OCI-LY7 (cell line): ENCODE measurements at regions not wholly inside any gene's neighbourhood (a gene's known extent, or its start where the extent isn't known, plus 50 kb on each side); places are given as distances from the start of the nearest gene placed in this dataset.

Experiments
- BruUV-seq: library from RNA; stranded (reverse); fragments of 400-500 nt; replicated peaks from 2 replicates; lab custom pipeline; 2021; lab: Mats Ljungman, UMichigan
- CTCF ChIA-PET: fragments of 300-600 bp; sonication (Branson Sonifier 250); formaldehyde crosslinking; loops from one replicate; lab custom pipeline; 2022; ENCODE audit warnings: antibody characterized with exemption; ENCODE audit not compliant: unreplicated experiment; lab: Charles Lee
- POLR2A ChIA-PET: fragments of 300-600 bp; sonication (Branson Sonifier 250); formaldehyde crosslinking; loops from one replicate; lab custom pipeline; 2022; ENCODE audit warnings: antibody characterized with exemption; lab: Charles Lee
- DNase-seq: peaks from one replicate; pipeline ENCODE4 v3.0.0-alpha.2; 2015; ENCODE audit warnings: low spot score
- H2AFZ ChIP-seq: fragments of 200-600 bp; sonication (generic), shearing (Covaris generic); 2 replicates; pipeline ENCODE4 v1.6.1; 2014; ENCODE audit warnings: mild to moderate bottlenecking, antibody characterized with exemption, low read length, moderate library complexity
- H3K27ac ChIP-seq: fragments of 200-600 bp; sonication (generic); 2 replicates; pipeline ENCODE4 v1.5.1; 2014; ENCODE audit warnings: mixed run types, low read depth, mild to moderate bottlenecking, moderate library complexity, low read length, inconsistent platforms; ENCODE audit not compliant: poor library complexity, severe bottlenecking
- H3K36me3 ChIP-seq: fragments of 200-600 bp; sonication (generic); 2 replicates; pipeline ENCODE4 v1.6.1; 2014; ENCODE audit warnings: mild to moderate bottlenecking, antibody characterized with exemption, low read length, moderate library complexity, mixed read lengths; ENCODE audit not compliant: insufficient read depth
- H3K4me1 ChIP-seq: fragments of 200-600 bp; sonication (generic); 2 replicates; pipeline ENCODE4 v1.5.1; 2014; ENCODE audit warnings: mild to moderate bottlenecking, low read length; ENCODE audit not compliant: insufficient read depth, poor library complexity, severe bottlenecking
- H3K4me2 ChIP-seq: fragments of 200-600 bp; sonication (generic); 2 replicates; pipeline ENCODE4 v1.6.1; 2014; ENCODE audit warnings: mild to moderate bottlenecking, low read length
- H3K4me3 ChIP-seq: fragments of 200-600 bp; sonication (generic); 2 replicates; pipeline ENCODE4 v1.5.1; 2014; ENCODE audit warnings: mild to moderate bottlenecking, low read depth, low read length; ENCODE audit not compliant: poor library complexity, severe bottlenecking
- H3K79me2 ChIP-seq: fragments of 200-600 bp; sonication (generic); 2 replicates; pipeline ENCODE4 v1.6.1; 2016; ENCODE audit warnings: low read depth, mild to moderate bottlenecking, low read length, moderate library complexity, mixed read lengths; ENCODE audit not compliant: insufficient read depth
- H3K9me2 ChIP-seq: fragments of 200-600 bp; sonication (generic); 2 replicates; pipeline ENCODE4 v1.6.1; 2016; ENCODE audit warnings: mild to moderate bottlenecking, low read length, mixed read lengths; ENCODE audit not compliant: insufficient read depth
- H3K9me3 ChIP-seq: fragments of 200-600 bp; sonication (generic); 2 replicates; pipeline ENCODE4 v1.6.1; 2014; ENCODE audit warnings: mild to moderate bottlenecking, mixed run types, low read length, mixed read lengths
- H4K20me1 ChIP-seq: fragments of 200-600 bp; sonication (generic); 2 replicates; pipeline ENCODE4 v1.6.1; 2014; ENCODE audit warnings: mild to moderate bottlenecking, antibody characterized with exemption, low read length, moderate library complexity, mixed read lengths; ENCODE audit not compliant: insufficient read depth
- CTCF ChIP-seq: fragments of 200-600 bp; sonication (generic); conservative IDR thresholded peaks from 2 replicates; pipeline ENCODE4 v1.5.1; 2014; ENCODE audit warnings: mild to moderate bottlenecking, antibody characterized with exemption, low read length, moderate library complexity, mixed read lengths
- EZH2phosphoT487 ChIP-seq: fragments of 200-600 bp; sonication (generic); IDR thresholded peaks from 2 replicates; pipeline ENCODE4 v1.6.1; 2018; ENCODE audit warnings: low read depth, borderline replicate concordance, mild to moderate bottlenecking, mixed run types, antibody characterized with exemption, low read length, moderate library complexity, mixed read lengths
- intact Hi-C: fragments of 100-400 bp; cut with micrococcal nuclease; formaldehyde crosslinking; loops from one replicate; pipeline ENCODE4 v1.10.0; 2022; ENCODE audit not compliant: unreplicated experiment

- CTCF ChIA-PET = no interaction called here
- POLR2A ChIA-PET = interaction anchor here (0.6 kb wide), 1 partner anchor 307 kb away, joined by 5 read pairs; no protein-coding TSS in a partner anchor
- H3K27ac ChIP-seq = no peak overlapping the region
- BruUV-seq = no TSS peak
- no peaks in the 10 kb centered on the region for H3K9me3 ChIP-seq
- H3K9me2 ChIP-seq = no peaks in the 10 kb centered on the region
- H4K20me1 ChIP-seq = no peaks in the 10 kb centered on the region
- TF ChIP-seq EZH2phosphoT487 = no peak
- TF ChIP-seq CTCF = no peak
- no peak for DNase-seq
- H3K4me1 ChIP-seq = no peaks in the 10 kb centered on the region
- no peaks in the 10 kb centered on the region for H3K36me3 ChIP-seq
- intact Hi-C loops = no loop called here
- H2AFZ ChIP-seq = no peak overlapping the region
- no peak overlapping the region for H3K4me2 ChIP-seq
- no peak overlapping the region for H3K4me3 ChIP-seq
- no peaks in the 10 kb centered on the region for H3K79me2 ChIP-seq
Observed at GRCh38 chr6:77363702-77364101, 99.6 kb downstream of the HTR1B start.

- no peaks in the 10 kb centered on the region for H3K79me2 ChIP-seq
- no peaks in the 10 kb centered on the region for H3K9me3 ChIP-seq
- no peak overlapping the region for H2AFZ ChIP-seq
- no peaks in the 10 kb centered on the region for H3K9me2 ChIP-seq
- H3K4me2 ChIP-seq = no peak overlapping the region
- no peaks in the 10 kb centered on the region for H4K20me1 ChIP-seq
- ChIA-PET POLR2A (interaction anchor here (0.5 to 0.6 kb wide), 3 partner anchors 11 to 479 kb away, joined by 3 read pairs; no protein-coding TSS in a partner anchor), CTCF (no interaction called here)
- intact Hi-C loops = no loop called here
- H3K36me3 ChIP-seq = no peaks in the 10 kb centered on the region
- H3K4me1 ChIP-seq = no peaks in the 10 kb centered on the region
- TF ChIP-seq EZH2phosphoT487 (no peak), CTCF (no peak)
- H3K27ac ChIP-seq = no peak overlapping the region
- no peak overlapping the region for H3K4me3 ChIP-seq
- no peak for DNase-seq
- no TSS peak for BruUV-seq
Observed at GRCh38 chr6:77362055-77362454, 101.2 kb downstream of the HTR1B start.

DNA sequence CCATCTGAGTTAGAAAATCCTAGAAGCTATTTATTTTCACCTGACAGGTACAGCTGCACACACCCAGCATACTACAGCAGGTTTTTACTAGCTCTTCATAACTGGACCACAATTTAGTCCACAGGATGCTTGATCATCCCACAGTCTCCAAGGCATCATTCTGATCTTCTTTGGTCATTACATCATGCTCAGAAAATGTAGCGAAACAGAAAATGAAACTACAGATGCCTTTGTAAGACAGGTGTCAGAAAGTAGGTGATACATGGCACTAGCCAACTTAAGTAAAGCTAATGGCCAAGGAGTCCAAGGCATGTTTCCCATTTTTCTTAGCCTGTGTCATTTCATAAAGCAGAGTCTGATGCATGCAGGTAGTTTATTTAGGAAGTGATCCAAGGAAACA, 102.3 kb downstream of the HTR1B start:
- H3K27ac ChIP-seq = no peak overlapping the region
- H3K36me3 ChIP-seq = no peaks in the 10 kb centered on the region
- intact Hi-C loops = no loop called here
- H3K9me3 ChIP-seq = no peaks in the 10 kb centered on the region
- TF ChIP-seq CTCF (no peak), EZH2phosphoT487 (no peak)
- no peaks in the 10 kb centered on the region for H3K4me1 ChIP-seq
- no peak overlapping the region for H3K4me3 ChIP-seq
- BruUV-seq = no TSS peak
- H3K79me2 ChIP-seq = no peaks in the 10 kb centered on the region
- ChIA-PET CTCF (interaction anchor here (0.7 kb wide), 1 partner anchor 15 kb away, joined by 3 read pairs; no protein-coding TSS in a partner anchor), POLR2A (interaction anchor here (0.7 kb wide), 1 partner anchor 69 kb away, joined by 3 read pairs; no protein-coding TSS in a partner anchor)
- DNase-seq = no peak
- no peaks in the 10 kb centered on the region for H3K9me2 ChIP-seq
- H2AFZ ChIP-seq = no peak overlapping the region
- H3K4me2 ChIP-seq = no peak overlapping the region
- no peaks in the 10 kb centered on the region for H4K20me1 ChIP-seq
